Skeletal muscle satellite cell (primary cell): ENCODE measurements at regions not wholly inside any gene's neighbourhood (a gene's known extent, or its start where the extent isn't known, plus 50 kb on each side); places are given as distances from the start of the nearest gene placed in this dataset.

Experiments
- H3K27me3 ChIP-seq: 2 replicates; pipeline ENCODE4 v1.7.0; 2013; ENCODE audit warnings: low read length; ENCODE audit not compliant: control insufficient read depth, insufficient read depth
- H3K36me3 ChIP-seq: 2 replicates; pipeline ENCODE4 v1.7.0; 2013; ENCODE audit warnings: mild to moderate bottlenecking, control low read depth, low read length; ENCODE audit not compliant: insufficient read depth
- H3K4me1 ChIP-seq: 2 replicates; pipeline ENCODE4 v1.7.0; 2013; ENCODE audit warnings: low read length; ENCODE audit not compliant: control insufficient read depth, insufficient read depth
- H3K4me2 ChIP-seq: 2 replicates; pipeline ENCODE4 v1.7.0; 2013; ENCODE audit warnings: mild to moderate bottlenecking, low read length
- H3K4me3 ChIP-seq: 2 replicates; pipeline ENCODE4 v1.7.0; 2013; ENCODE audit warnings: low read length
- H3K9ac ChIP-seq: 2 replicates; pipeline ENCODE4 v1.7.0; 2013; ENCODE audit warnings: mild to moderate bottlenecking, low read depth, low read length, moderate library complexity
- H3K9me3 ChIP-seq: replicated peaks from 2 replicates; pipeline ENCODE4 v1.7.0; 2013; ENCODE audit warnings: mild to moderate bottlenecking, control low read depth, low read length

GRCh38 chr3:16813336-16813735, 71.4 kb upstream of the PLCL2 start:
- no peak overlapping the region for H3K4me3 ChIP-seq
- peaks cover 12% of the 10 kb centered on the region for H3K4me1 ChIP-seq
- no peaks in the 10 kb centered on the region for H3K27me3 ChIP-seq
- H3K9me3 ChIP-seq: no peaks in the 10 kb centered on the region
- H3K36me3 ChIP-seq: no peaks in the 10 kb centered on the region
- no peak overlapping the region for H3K4me2 ChIP-seq
- H3K9ac ChIP-seq: no peak overlapping the region

DNA sequence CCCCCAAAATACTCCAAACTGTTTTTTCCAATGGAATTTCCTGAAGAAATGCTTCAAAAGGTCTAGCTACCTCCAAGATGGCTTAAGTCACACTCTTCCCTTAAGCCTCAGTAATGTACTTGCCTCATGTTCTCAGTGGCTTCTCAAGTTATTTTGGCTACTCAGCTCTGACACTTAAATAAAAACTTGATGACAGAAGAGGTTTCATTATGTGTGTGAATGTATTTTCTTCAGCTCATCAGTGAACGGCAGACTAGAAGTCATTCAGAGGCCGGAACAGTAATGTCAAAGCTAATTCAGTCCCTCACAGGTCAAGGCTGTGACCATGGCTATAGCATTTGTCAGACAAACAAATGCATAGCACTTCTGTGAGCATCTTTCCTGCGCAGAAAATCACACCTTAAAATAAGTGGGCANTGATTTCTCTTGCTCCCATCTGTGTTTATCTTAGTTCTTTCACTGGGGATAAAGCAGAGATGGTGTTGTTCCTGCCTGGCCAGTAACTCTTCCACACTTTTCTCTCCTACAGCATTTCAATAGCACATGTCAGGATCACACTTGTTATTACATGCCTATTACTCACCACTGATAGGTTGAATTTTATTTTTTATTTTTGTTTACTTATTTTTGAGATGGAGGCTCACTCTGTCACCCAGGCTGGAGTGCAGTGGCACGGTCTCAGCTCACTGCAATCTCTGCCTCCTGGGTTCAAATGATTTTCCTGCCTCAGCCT, 68.5 kb upstream of the PLCL2 start:
- no peaks in the 10 kb centered on the region for H3K36me3 ChIP-seq
- no peak overlapping the region for H3K4me2 ChIP-seq
- peaks cover 4% of the 10 kb centered on the region for H3K27me3 ChIP-seq
- no peak overlapping the region for H3K9ac ChIP-seq
- H3K4me3 ChIP-seq: no peak overlapping the region
- no peaks in the 10 kb centered on the region for H3K9me3 ChIP-seq
- no peaks in the 10 kb centered on the region for H3K4me1 ChIP-seq

GRCh38 chr3:16817197-16817596, 67.6 kb upstream of the PLCL2 start:
- Histone ChIP-seq H3K36me3 (no peaks in the 10 kb centered on the region), H3K9ac (no peak overlapping the region), H3K4me1 (no peaks in the 10 kb centered on the region), H3K9me3 (no peaks in the 10 kb centered on the region), H3K4me3 (no peak overlapping the region), H3K4me2 (no peak overlapping the region), H3K27me3 (peaks cover 4% of the 10 kb centered on the region)

DNA sequence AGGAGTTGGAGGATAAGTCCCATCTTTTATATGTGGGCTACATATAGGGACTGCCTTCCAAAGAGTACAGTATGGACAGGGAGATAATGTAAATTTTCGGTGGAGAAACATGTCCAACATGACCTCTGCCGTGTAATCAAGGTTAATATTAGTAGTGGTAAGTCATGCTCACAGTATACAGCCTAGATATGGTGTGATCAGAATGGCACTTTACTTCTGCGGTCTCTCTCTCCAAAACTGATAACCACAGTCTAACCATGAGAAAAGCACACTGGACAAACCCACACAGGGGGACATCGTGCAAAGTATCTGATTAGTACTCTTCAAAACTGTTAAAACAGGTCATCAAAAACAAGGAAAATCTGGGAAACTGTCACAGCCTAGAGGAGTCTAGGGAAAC, 66.6 kb upstream of the PLCL2 start:
- no peaks in the 10 kb centered on the region for H3K9me3 ChIP-seq
- H3K4me2 ChIP-seq: no peak overlapping the region
- no peaks in the 10 kb centered on the region for H3K36me3 ChIP-seq

GRCh38 chr3:16818945-16819344, 65.8 kb upstream of the PLCL2 start:
- Histone ChIP-seq H3K9ac (no peak overlapping the region), H3K36me3 (no peaks in the 10 kb centered on the region), H3K9me3 (no peaks in the 10 kb centered on the region), H3K4me3 (no peak overlapping the region), H3K4me2 (no peak overlapping the region), H3K27me3 (peaks cover 4% of the 10 kb centered on the region), H3K4me1 (no peaks in the 10 kb centered on the region)

More for the DNA sequence above, 66.6 kb upstream of the PLCL2 start:
- Histone ChIP-seq H3K4me1 (no peaks in the 10 kb centered on the region), H3K9ac (no peak overlapping the region), H3K27me3 (peaks cover 4% of the 10 kb centered on the region), H3K4me3 (no peak overlapping the region)

- H3K9me3 ChIP-seq: no peaks in the 10 kb centered on the region
Measured at GRCh38 chr3:16820485-16820884, 64.3 kb upstream of the PLCL2 start.

GRCh38 chr3:16821053-16821452, 63.7 kb upstream of the PLCL2 start:
- Histone ChIP-seq H3K36me3 (no peaks in the 10 kb centered on the region), H3K9ac (no peak overlapping the region), H3K4me3 (no peak overlapping the region), H3K9me3 (no peaks in the 10 kb centered on the region), H3K4me2 (no peak overlapping the region), H3K4me1 (no peaks in the 10 kb centered on the region), H3K27me3 (peaks cover 4% of the 10 kb centered on the region)

More at GRCh38 chr3:16820485-16820884, 64.3 kb upstream of the PLCL2 start:
- Histone ChIP-seq H3K27me3 (peaks cover 4% of the 10 kb centered on the region), H3K4me1 (no peaks in the 10 kb centered on the region), H3K4me2 (no peak overlapping the region), H3K9ac (no peak overlapping the region), H3K4me3 (no peak overlapping the region), H3K36me3 (no peaks in the 10 kb centered on the region)

DNA sequence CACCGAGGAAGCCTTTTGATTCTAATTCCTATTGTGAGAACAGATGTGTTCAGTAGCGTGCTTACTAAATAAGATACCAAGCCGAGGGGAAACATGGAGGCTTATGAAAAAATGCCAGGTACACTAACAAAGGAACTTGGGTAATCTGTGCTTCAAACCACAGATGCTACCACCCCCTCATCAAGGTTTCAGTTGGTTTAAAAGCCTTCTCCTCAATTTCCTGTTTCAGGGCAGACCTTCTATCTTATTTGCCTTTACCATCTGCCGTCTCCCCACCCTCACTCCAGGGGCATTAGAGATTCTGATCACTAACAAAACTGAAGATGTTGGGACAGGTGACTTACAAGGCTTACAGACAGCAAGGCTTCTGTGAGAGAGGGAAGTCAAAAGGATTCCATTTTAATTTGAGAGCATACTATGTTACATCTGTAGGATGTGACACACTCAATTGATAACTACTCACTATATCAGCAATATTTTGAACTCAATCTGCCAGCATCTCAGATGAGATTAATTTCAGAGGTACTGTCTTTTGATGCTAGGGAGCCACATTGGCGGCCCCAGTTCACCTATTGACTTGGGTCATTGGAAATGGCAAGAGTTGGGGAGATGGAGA, 60.6 kb upstream of the PLCL2 start:
- Histone ChIP-seq H3K27me3 (peaks cover 4% of the 10 kb centered on the region), H3K4me2 (no peak overlapping the region), H3K9me3 (no peaks in the 10 kb centered on the region), H3K9ac (no peak overlapping the region), H3K4me1 (no peaks in the 10 kb centered on the region), H3K4me3 (no peak overlapping the region), H3K36me3 (no peaks in the 10 kb centered on the region)

GRCh38 chr3:16825617-16826204, 59.0 kb upstream of the PLCL2 start:
- Histone ChIP-seq H3K4me2 (no peak overlapping the region), H3K4me3 (no peak overlapping the region), H3K9ac (no peak overlapping the region), H3K27me3 (no peaks in the 10 kb centered on the region), H3K36me3 (no peaks in the 10 kb centered on the region), H3K4me1 (no peaks in the 10 kb centered on the region), H3K9me3 (no peaks in the 10 kb centered on the region)

- Histone ChIP-seq H3K27me3 (no peaks in the 10 kb centered on the region), H3K4me3 (no peak overlapping the region), H3K4me2 (no peak overlapping the region), H3K36me3 (no peaks in the 10 kb centered on the region), H3K4me1 (no peaks in the 10 kb centered on the region), H3K9me3 (no peaks in the 10 kb centered on the region), H3K9ac (no peak overlapping the region)
Measured at GRCh38 chr3:16828815-16829214, 55.9 kb upstream of the PLCL2 start.

DNA sequence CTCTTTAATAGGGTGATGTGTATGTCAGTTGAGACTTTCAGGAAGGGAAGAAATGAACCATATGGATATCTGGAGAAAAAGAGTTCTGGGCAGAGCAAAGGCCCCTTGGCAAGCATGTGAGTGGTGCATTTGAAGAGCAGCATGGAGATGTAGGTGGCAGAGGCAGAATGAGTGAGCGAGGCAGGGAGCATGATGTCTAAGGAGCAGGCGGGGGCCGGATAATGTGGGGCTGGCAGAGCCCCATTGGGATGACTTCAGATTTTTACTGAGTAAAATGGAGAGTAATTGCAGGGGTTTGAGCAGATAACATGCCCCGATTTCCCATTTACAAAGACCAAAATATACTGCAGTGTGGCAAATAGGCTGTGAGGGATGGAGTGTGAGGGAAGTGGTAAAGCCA, 52.9 kb upstream of the PLCL2 start:
- H3K36me3 ChIP-seq: no peaks in the 10 kb centered on the region
- H3K4me2 ChIP-seq: no peak overlapping the region
- no peaks in the 10 kb centered on the region for H3K9me3 ChIP-seq
- no peak overlapping the region for H3K4me3 ChIP-seq
- no peak overlapping the region for H3K9ac ChIP-seq
- no peaks in the 10 kb centered on the region for H3K4me1 ChIP-seq
- peaks cover 10% of the 10 kb centered on the region for H3K27me3 ChIP-seq

GRCh38 chr3:16834214-16834613, 50.5 kb upstream of the PLCL2 start:
- Histone ChIP-seq H3K9ac (no peak overlapping the region), H3K36me3 (no peaks in the 10 kb centered on the region), H3K4me1 (peaks cover 4% of the 10 kb centered on the region), H3K27me3 (peaks cover 10% of the 10 kb centered on the region), H3K4me3 (no peak overlapping the region), H3K4me2 (no peak overlapping the region), H3K9me3 (no peaks in the 10 kb centered on the region)
